K562 (cell line): ENCODE measurements at regions not wholly inside any gene's neighbourhood (a gene's known extent, or its start where the extent isn't known, plus 50 kb on each side); places are given as distances from the start of the nearest gene placed in this dataset.

Experiments used
- ATAC-seq: fragments of 200-7000 bp; cut with Tn5 transposase; 3 replicates; pipeline ENCODE4 v1.9.1; 2020; ENCODE audit warnings: moderate library complexity
- BruUV-seq: library from RNA; stranded (reverse); fragments of 400-500 nt; replicated peaks from 2 replicates; lab custom pipeline; 2021; lab: Mats Ljungman, UMichigan
- CTCF ChIA-PET: fragments of 300-600 bp; formaldehyde crosslinking; extraction: SDS; loops from one replicate; lab custom pipeline; 2021; ENCODE audit warnings: low intra/inter-chr PET ratio; lab: Yijun Ruan, JAX
- POLR2A ChIA-PET: fragments of 300-600, 350-650 bp; sonication (Branson Sonifier 250); formaldehyde crosslinking; extraction: SDS; loops from one replicate; lab custom pipeline; 2021; ENCODE audit warnings: antibody characterized with exemption, inconsistent platforms; lab: Yijun Ruan, JAX
- DNase-seq, 4 experiments: peaks; one replicate each; pipeline versions ENCODE4 v3.0.0 to v3.0.0-alpha.2; 2011 to 2018; ENCODE audit warnings: low spot score in 3 of 4, mixed read lengths in 3 of 4; ENCODE audit errors: extremely low read depth in 1 of 4
- FAIRE-seq: peaks from 2 replicates; lab custom pipeline; 2011; peaks lifted over from hg19 to GRCh38; lab: Jason Lieb, UNC
- H2AFZ ChIP-seq: 2 replicates; pipeline ENCODE4 v1.6.0; 2011; ENCODE audit warnings: low read depth, low read length, control low read depth, inconsistent platforms
- H3K27ac ChIP-seq: fragments of 200-600 bp; 3 replicates; pipeline ENCODE4 v1.8.0; 2011; ENCODE audit warnings: low read depth, mild to moderate bottlenecking, control low read depth, inconsistent platforms, low read length, moderate library complexity, mixed read lengths; ENCODE audit errors: extremely low read depth
- H3K27me3 ChIP-seq, 2 experiments: fragments of 300-600 bp in 1 of 2; 2 replicates in 1 of 2; 3 replicates in 1 of 2; pipeline versions ENCODE4 v1.6.0 to v1.8.0; 2011; ENCODE audit warnings: inconsistent platforms in 2 of 2, low read length in 2 of 2, mild to moderate bottlenecking in 1 of 2, mixed read lengths in 1 of 2, moderate library complexity in 1 of 2; ENCODE audit not compliant: control insufficient read depth in 2 of 2, insufficient read depth in 2 of 2
- H3K36me3 ChIP-seq: fragments of 300-600 bp; 3 replicates; pipeline ENCODE4 v1.8.0; 2011; ENCODE audit warnings: mild to moderate bottlenecking, low read length, inconsistent platforms; ENCODE audit not compliant: control insufficient read depth, insufficient read depth
- H3K4me1 ChIP-seq, 2 experiments: fragments of 200-600 bp in 1 of 2; replicated peaks in 1 of 2; 2 replicates in 1 of 2; 3 replicates in 1 of 2; pipeline versions ENCODE4 v1.5.1 to v1.8.0; 2011; ENCODE audit warnings: inconsistent platforms in 2 of 2, low read length in 2 of 2, mild to moderate bottlenecking in 1 of 2, mixed read lengths in 1 of 2, moderate library complexity in 1 of 2; ENCODE audit not compliant: control insufficient read depth in 2 of 2, insufficient read depth in 2 of 2
- H3K4me2 ChIP-seq: 2 replicates; pipeline ENCODE4 v1.6.1; 2011; ENCODE audit warnings: low read length, control low read depth, inconsistent platforms, mixed read lengths; ENCODE audit not compliant: insufficient read depth
- H3K4me3 ChIP-seq: fragments of 200-600 bp; sonication (generic), shearing (Covaris generic); 2 replicates; pipeline ENCODE4 v1.5.1; 2016; ENCODE audit warnings: control low read depth, inconsistent platforms
- H3K79me2 ChIP-seq: fragments of 200-600 bp; 3 replicates; pipeline ENCODE4 v1.8.0; 2011; ENCODE audit warnings: low read length, inconsistent platforms; ENCODE audit not compliant: control insufficient read depth, insufficient read depth
- H3K9ac ChIP-seq, 2 experiments: 2 replicates each; pipeline versions ENCODE4 v1.6.0 to v1.6.1; 2011; ENCODE audit warnings: low read depth in 2 of 2, low read length in 2 of 2, control low read depth in 1 of 2, inconsistent platforms in 1 of 2, mild to moderate bottlenecking in 1 of 2, mixed read lengths in 1 of 2; ENCODE audit not compliant: insufficient read depth in 1 of 2
- H3K9me1 ChIP-seq: one replicate; pipeline ENCODE4 v1.6.0; 2011; ENCODE audit warnings: inconsistent platforms, mild to moderate bottlenecking, low read length, moderate library complexity; ENCODE audit not compliant: control insufficient read depth, insufficient read depth
- H3K9me3 ChIP-seq: replicated peaks from 2 replicates; pipeline ENCODE4 v1.5.1; 2011; ENCODE audit warnings: low read depth, low read length, inconsistent platforms; ENCODE audit not compliant: control insufficient read depth, insufficient read depth
- H4K20me1 ChIP-seq: replicated peaks from 2 replicates; pipeline ENCODE4 v1.6.1; 2011; ENCODE audit warnings: low read length, inconsistent platforms, mixed read lengths; ENCODE audit not compliant: control insufficient read depth, insufficient read depth
- CEBPZ ChIP-seq: fragments of 150-350 bp; IDR thresholded peaks from 2 replicates; pipeline ENCODE4 v1.6.1; 2014; ENCODE audit warnings: low read depth, mild to moderate bottlenecking, low read length, borderline replicate concordance
- E2F1 ChIP-seq: sonication (generic); formaldehyde crosslinking; IDR thresholded peaks from 2 replicates; pipeline ENCODE4 v1.8.1; 2023; ENCODE audit warnings: mild to moderate bottlenecking, missing genetic modification reagents, moderate library complexity
- ETV1 ChIP-seq: fragments of 450-650 bp; conservative IDR thresholded peaks from 2 replicates; pipeline ENCODE4 v1.6.1; 2016; ENCODE audit warnings: missing genetic modification characterization, control low read depth, low read depth, missing compliant biosample characterization
- KLF10 ChIP-seq: fragments of 250-450 bp; sonication (Bioruptor Pico); IDR thresholded peaks from 2 replicates; pipeline ENCODE4 v1.6.1; 2021; ENCODE audit warnings: matching md5 sums
- MCM3 ChIP-seq: fragments of 450-650 bp; IDR thresholded peaks from 2 replicates; pipeline ENCODE4 v1.6.1; 2016
- NFE2 ChIP-seq: IDR thresholded peaks from 2 replicates; pipeline ENCODE4 v1.6.1; 2014; ENCODE audit warnings: antibody characterized with exemption, low read depth
- SP1 ChIP-seq: sonication (generic); formaldehyde crosslinking; IDR thresholded peaks from 2 replicates; pipeline ENCODE4 v1.8.1; 2022; ENCODE audit warnings: mild to moderate bottlenecking, missing genetic modification reagents
- ZBTB40 ChIP-seq, 2 experiments: fragments of 450-650 bp in 1 of 2; sonication (generic) in 1 of 2; formaldehyde crosslinking in 1 of 2; IDR thresholded peaks; 2 replicates each; pipeline versions ENCODE4 v1.7.1 to v1.9.0; 2016 to 2022; ENCODE audit warnings: inconsistent platforms in 1 of 2, mild to moderate bottlenecking in 1 of 2, missing genetic modification reagents in 1 of 2
- ZKSCAN1 ChIP-seq: fragments of 150-350 bp; IDR thresholded peaks from 2 replicates; pipeline ENCODE4 v1.6.1; 2016; ENCODE audit warnings: low read depth, low read length
- WGBS: fragments of 100-300 bp; shearing (Covaris generic); methylation state at CpG from one replicate; pipeline ENCODE4 v1.1.6; 2016; ENCODE audit warnings: low coverage, mixed read lengths; ENCODE audit not compliant: insufficient coverage; ENCODE audit errors: missing lambda C conversion rate; 5-methylcytosine and 5-hydroxymethylcytosine counted together
- in situ Hi-C: fragments of 300-500 bp; cut with MboI; formaldehyde crosslinking; loops from 4 replicates; pipeline ENCODE4 v1.15.0; 2018; ENCODE audit warnings: inconsistent platforms, mixed read lengths
- intact Hi-C: fragments of 100-400 bp; cut with micrococcal nuclease; formaldehyde crosslinking; loops from 2 replicates; pipeline ENCODE4 v1.14.2; 2022

- in situ Hi-C loops: no loop called here
- no peaks in the 10 kb centered on the region for H3K79me2 ChIP-seq
- CTCF ChIA-PET: no interaction called here
- no peak for TF ChIP-seq MCM3
- TF ChIP-seq E2F1 (CRISPR knock-in tag): no peak
- no peak for TF ChIP-seq CEBPZ
- no peak for TF ChIP-seq ZKSCAN1
- no peak for TF ChIP-seq NFE2
- TF ChIP-seq ZBTB40 (IDR thresholded peaks at IDR 0.05): no peak
- TF ChIP-seq ZBTB40 (CRISPR knock-in tag; IDR thresholded peaks at IDR 0.05): no peak
- TF ChIP-seq KLF10: no peak
- no peak for TF ChIP-seq ETV1 (tag)
- no peak for TF ChIP-seq SP1 (CRISPR knock-in tag)
Measured at GRCh38 chr15:47917881-47918280, 200.6 kb downstream of the SEMA6D start.

More at GRCh38 chr15:47917881-47918280, 200.6 kb downstream of the SEMA6D start:
- no peaks in the 10 kb centered on the region for H3K9me3 ChIP-seq
- ATAC-seq (no peak), DNase-seq (no peak), FAIRE-seq (no peak)
- no peaks in the 10 kb centered on the region for H3K27me3 ChIP-seq
- no peak overlapping the region for H3K4me2 ChIP-seq
- H2AFZ ChIP-seq: no peak overlapping the region
- no peak overlapping the region for H3K27ac ChIP-seq
- no peaks in the 10 kb centered on the region for H4K20me1 ChIP-seq
- intact Hi-C loops: no loop called here
- H3K9ac ChIP-seq: no peak overlapping the region
- H3K36me3 ChIP-seq: no peaks in the 10 kb centered on the region
- no TSS peak for BruUV-seq
- H3K9me1 ChIP-seq: no peaks in the 10 kb centered on the region
- no peaks in the 10 kb centered on the region for H3K4me1 ChIP-seq
- POLR2A ChIA-PET: no interaction called here
- 0% methylated on average over 1 of the region's 1 CpG for WGBS
- no peak overlapping the region for H3K4me3 ChIP-seq
